ENCODE measurements at regions not wholly inside any gene's neighbourhood (a gene's known extent, or its start where the extent isn't known, plus 50 kb on each side); places are given as distances from the start of the nearest gene placed in this dataset.

DNA sequence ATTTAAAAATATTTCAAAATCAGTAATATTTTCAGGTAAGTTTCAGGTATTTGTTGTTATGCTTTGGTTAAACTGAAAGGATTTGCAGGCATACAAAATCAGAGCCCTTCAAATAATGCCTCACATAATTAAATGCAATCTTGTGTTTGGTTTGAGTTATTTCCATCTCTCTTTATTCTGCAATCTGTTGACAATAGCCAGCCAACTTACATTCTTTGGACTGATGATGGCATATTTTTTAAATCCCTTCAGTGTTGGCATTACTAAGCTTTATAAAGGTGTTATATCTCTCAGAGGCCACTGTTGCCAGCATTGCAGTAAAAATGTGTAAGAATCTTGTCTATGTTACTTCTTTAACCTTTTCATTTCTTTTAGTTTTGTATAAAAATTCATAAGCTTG, 257.2 kb upstream of the RFC3 start:
- TF ChIP-seq CTCF (conservative IDR thresholded peaks at IDR 0.05; ENCODE audit: low read depth, low read length) (no peak), USF2 (IDR thresholded peaks at IDR 0.05; ENCODE audit: low read depth, low read length) (no peak), RAD21 (IDR thresholded peaks at IDR 0.05; ENCODE audit: low read length) (no peak), POLR2A (IDR thresholded peaks at IDR 0.05; ENCODE audit: low read depth, low read length) (no peak), FOS (IDR thresholded peaks at IDR 0.05; ENCODE audit: low read depth, low read length) (no peak), RFX5 (IDR thresholded peaks at IDR 0.05; ENCODE audit: low read depth, low read length) (no peak), CHD1 (IDR thresholded peaks at IDR 0.05; ENCODE audit: low read depth, low read length) (no peak), CEBPB (IDR thresholded peaks at IDR 0.05; ENCODE audit: low read depth, low read length) (no peak), SMC3 (IDR thresholded peaks at IDR 0.05; ENCODE audit: low read depth, low read length) (no peak), MAZ (IDR thresholded peaks at IDR 0.05; ENCODE audit: borderline replicate concordance, low read depth, low read length) (no peak), MXI1 (IDR thresholded peaks at IDR 0.05; ENCODE audit: borderline replicate concordance, low read depth, low read length) (no peak), MAFK (IDR thresholded peaks at IDR 0.05; ENCODE audit: low read depth, low read length) (no peak), RCOR1 (IDR thresholded peaks at IDR 0.05; ENCODE audit: insufficient replicate concordance, low read length) (no peak)
- TF ChIP-seq, protein P1, sequence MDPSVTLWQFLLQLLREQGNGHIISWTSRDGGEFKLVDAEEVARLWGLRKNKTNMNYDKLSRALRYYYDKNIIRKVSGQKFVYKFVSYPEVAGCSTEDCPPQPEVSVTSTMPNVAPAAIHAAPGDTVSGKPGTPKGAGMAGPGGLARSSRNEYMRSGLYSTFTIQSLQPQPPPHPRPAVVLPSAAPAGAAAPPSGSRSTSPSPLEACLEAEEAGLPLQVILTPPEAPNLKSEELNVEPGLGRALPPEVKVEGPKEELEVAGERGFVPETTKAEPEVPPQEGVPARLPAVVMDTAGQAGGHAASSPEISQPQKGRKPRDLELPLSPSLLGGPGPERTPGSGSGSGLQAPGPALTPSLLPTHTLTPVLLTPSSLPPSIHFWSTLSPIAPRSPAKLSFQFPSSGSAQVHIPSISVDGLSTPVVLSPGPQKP (IDR thresholded peaks at IDR 0.05; ENCODE audit: borderline replicate concordance, low read depth, low read length), result no peak

Data from IMR-90 (cell line).